ENCODE measurements at regions not wholly inside any gene's neighbourhood (a gene's known extent, or its start where the extent isn't known, plus 50 kb on each side); places are given as distances from the start of the nearest gene placed in this dataset.

- no peaks in the 10 kb centered on the region for H3K4me1 ChIP-seq
- intact Hi-C loops (cut with DNase I), result no loop called here
- H3K27me3 ChIP-seq, result no peaks in the 10 kb centered on the region
- DNase-seq (no peak), ATAC-seq (no peak)
- no peak for TF ChIP-seq CTCF (IDR thresholded peaks at IDR 0.05)
- H3K4me3 ChIP-seq, result no peak overlapping the region
- 37 to 42% methylated on average over 1 of the region's 1 CpG for WGBS, 2 donors
- no peaks in the 10 kb centered on the region for H3K36me3 ChIP-seq
- H3K9me3 ChIP-seq, result peaks cover 0 to 37% (median 6%) of the 10 kb centered on the region in 11 donors
- H3K27ac ChIP-seq, result no peak overlapping the region
Observed at GRCh38 chr9:116027951-116028350, 125.6 kb upstream of the PAPPA start.

- no peak overlapping the region for H3K4me3 ChIP-seq
- no peak overlapping the region for H3K27ac ChIP-seq
- peaks cover 0 to 27% (median 6%) of the 10 kb centered on the region in 11 donors for H3K9me3 ChIP-seq
- no peak for DNase-seq
- no peaks in the 10 kb centered on the region for H3K36me3 ChIP-seq
- intact Hi-C loops (cut with DNase I), result no loop called here
- ATAC-seq, result no peak
- TF ChIP-seq CTCF (IDR thresholded peaks at IDR 0.05), result no peak
- no peaks in the 10 kb centered on the region for H3K27me3 ChIP-seq
- H3K4me1 ChIP-seq, result no peaks in the 10 kb centered on the region
Observed at GRCh38 chr9:116030517-116030916, 123.1 kb upstream of the PAPPA start.

- intact Hi-C loops (cut with DNase I), result no loop called here
- no peak overlapping the region for H3K27ac ChIP-seq
- no peaks in the 10 kb centered on the region for H3K36me3 ChIP-seq
- no peaks in the 10 kb centered on the region for H3K4me1 ChIP-seq
- H3K27me3 ChIP-seq, result no peaks in the 10 kb centered on the region
- peaks cover 0 to 25% (median 6%) of the 10 kb centered on the region in 11 donors for H3K9me3 ChIP-seq
- WGBS, 2 donors, result 79 to 81% methylated on average over 4 of the region's 4 CpGs
- TF ChIP-seq CTCF (IDR thresholded peaks at IDR 0.05), result no peak
- H3K4me3 ChIP-seq, result no peak overlapping the region
- no peak for DNase-seq
- no peak for ATAC-seq
Observed at GRCh38 chr9:116032683-116033440, 120.7 kb upstream of the PAPPA start.

- TF ChIP-seq CTCF (IDR thresholded peaks at IDR 0.05), result no peak
- H3K36me3 ChIP-seq, result no peaks in the 10 kb centered on the region
- intact Hi-C loops (cut with DNase I), result no loop called here
- DNase-seq (no peak), ATAC-seq (no peak)
- no peaks in the 10 kb centered on the region for H3K27me3 ChIP-seq
- no peak overlapping the region for H3K27ac ChIP-seq
- H3K9me3 ChIP-seq, result peaks cover 0 to 1% (median 0%) of the 10 kb centered on the region in 11 donors
- H3K4me3 ChIP-seq, result no peak overlapping the region
- 68 to 80% methylated on average over 1 of the region's 1 CpG for WGBS, 2 donors
- no peaks in the 10 kb centered on the region for H3K4me1 ChIP-seq
Observed at GRCh38 chr9:116039312-116039711, 114.3 kb upstream of the PAPPA start.
